Lower lobe of right lung (tissue), 2 donors: ENCODE measurements at regions not wholly inside any gene's neighbourhood (a gene's known extent, or its start where the extent isn't known, plus 50 kb on each side); places are given as distances from the start of the nearest gene placed in this dataset.

Source experiments
- ATAC-seq, 2 donors: fragments of 200-7000 bp; cut with Tn5 transposase; one replicate each; pipeline ENCODE4 v1.9.1; 2020 to 2022; ENCODE audit warnings: mild to moderate bottlenecking in 2 of 2, moderate library complexity in 2 of 2
- DNase-seq: peaks from one replicate; pipeline ENCODE4 v3.0.0-alpha.2; 2020
- H3K27ac ChIP-seq: fragments of 200-600 bp; one replicate; pipeline ENCODE4 v1.8.0; 2022
- H3K27me3 ChIP-seq: fragments of 200-600 bp; one replicate; pipeline ENCODE4 v1.8.0; 2022; ENCODE audit warnings: low read depth
- H3K36me3 ChIP-seq: fragments of 200-600 bp; one replicate; pipeline ENCODE4 v1.8.0; 2022; ENCODE audit warnings: mild to moderate bottlenecking
- H3K4me1 ChIP-seq: fragments of 200-600 bp; one replicate; pipeline ENCODE4 v1.8.0; 2022
- H3K4me3 ChIP-seq: fragments of 200-600 bp; one replicate; pipeline ENCODE4 v1.8.0; 2022; ENCODE audit warnings: mild to moderate bottlenecking
- H3K9me3 ChIP-seq: fragments of 200-600 bp; one replicate; pipeline ENCODE4 v1.8.0; 2022
- intact Hi-C: fragments of 100-400 bp; cut with DNase I; formaldehyde crosslinking; loops from one replicate; pipeline ENCODE4 v1.11.0; 2022
- TF ChIP-seq, protein P1 (sequence below): fragments of 200-600 bp; IDR thresholded peaks from one replicate; pipeline ENCODE4 v1.8.0; 2022; ENCODE audit warnings: antibody characterized with exemption, mild to moderate bottlenecking
- donor health status: DM: no; HTN: yes; CAD: no; lungs with severe emphysema.

DNA sequence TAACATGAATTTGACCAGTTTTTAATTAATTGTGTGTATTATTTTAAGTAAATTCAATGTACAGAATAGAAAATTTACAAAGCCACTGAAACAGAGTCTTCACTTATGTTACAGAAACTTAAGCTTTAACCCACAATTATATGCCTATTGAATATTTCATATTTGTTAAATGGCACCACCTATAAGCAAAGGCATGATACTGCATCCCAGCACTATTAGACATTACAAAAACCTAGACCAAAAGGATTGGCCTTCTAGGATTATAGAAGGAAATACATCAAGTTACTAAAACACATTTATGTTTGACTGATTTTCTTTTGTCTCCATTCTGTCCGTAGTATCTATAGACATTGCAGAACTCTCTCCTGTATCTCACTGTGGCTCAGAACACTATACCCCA, 578.1 kb downstream of the AJAP1 start:
- no peaks in the 10 kb centered on the region for H3K4me1 ChIP-seq
- TF ChIP-seq, protein P1, sequence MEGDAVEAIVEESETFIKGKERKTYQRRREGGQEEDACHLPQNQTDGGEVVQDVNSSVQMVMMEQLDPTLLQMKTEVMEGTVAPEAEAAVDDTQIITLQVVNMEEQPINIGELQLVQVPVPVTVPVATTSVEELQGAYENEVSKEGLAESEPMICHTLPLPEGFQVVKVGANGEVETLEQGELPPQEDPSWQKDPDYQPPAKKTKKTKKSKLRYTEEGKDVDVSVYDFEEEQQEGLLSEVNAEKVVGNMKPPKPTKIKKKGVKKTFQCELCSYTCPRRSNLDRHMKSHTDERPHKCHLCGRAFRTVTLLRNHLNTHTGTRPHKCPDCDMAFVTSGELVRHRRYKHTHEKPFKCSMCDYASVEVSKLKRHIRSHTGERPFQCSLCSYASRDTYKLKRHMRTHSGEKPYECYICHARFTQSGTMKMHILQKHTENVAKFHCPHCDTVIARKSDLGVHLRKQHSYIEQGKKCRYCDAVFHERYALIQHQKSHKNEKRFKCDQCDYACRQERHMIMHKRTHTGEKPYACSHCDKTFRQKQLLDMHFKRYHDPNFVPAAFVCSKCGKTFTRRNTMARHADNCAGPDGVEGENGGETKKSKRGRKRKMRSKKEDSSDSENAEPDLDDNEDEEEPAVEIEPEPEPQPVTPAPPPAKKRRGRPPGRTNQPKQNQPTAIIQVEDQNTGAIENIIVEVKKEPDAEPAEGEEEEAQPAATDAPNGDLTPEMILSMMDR: no peak
- no peaks in the 10 kb centered on the region for H3K36me3 ChIP-seq
- intact Hi-C loops: no loop called here
- ATAC-seq: no peak
- H3K9me3 ChIP-seq: no peaks in the 10 kb centered on the region
- DNase-seq: no peak
- H3K27me3 ChIP-seq: peaks cover 15% of the 10 kb centered on the region
- no peak overlapping the region for H3K27ac ChIP-seq
- no peak overlapping the region for H3K4me3 ChIP-seq

DNA sequence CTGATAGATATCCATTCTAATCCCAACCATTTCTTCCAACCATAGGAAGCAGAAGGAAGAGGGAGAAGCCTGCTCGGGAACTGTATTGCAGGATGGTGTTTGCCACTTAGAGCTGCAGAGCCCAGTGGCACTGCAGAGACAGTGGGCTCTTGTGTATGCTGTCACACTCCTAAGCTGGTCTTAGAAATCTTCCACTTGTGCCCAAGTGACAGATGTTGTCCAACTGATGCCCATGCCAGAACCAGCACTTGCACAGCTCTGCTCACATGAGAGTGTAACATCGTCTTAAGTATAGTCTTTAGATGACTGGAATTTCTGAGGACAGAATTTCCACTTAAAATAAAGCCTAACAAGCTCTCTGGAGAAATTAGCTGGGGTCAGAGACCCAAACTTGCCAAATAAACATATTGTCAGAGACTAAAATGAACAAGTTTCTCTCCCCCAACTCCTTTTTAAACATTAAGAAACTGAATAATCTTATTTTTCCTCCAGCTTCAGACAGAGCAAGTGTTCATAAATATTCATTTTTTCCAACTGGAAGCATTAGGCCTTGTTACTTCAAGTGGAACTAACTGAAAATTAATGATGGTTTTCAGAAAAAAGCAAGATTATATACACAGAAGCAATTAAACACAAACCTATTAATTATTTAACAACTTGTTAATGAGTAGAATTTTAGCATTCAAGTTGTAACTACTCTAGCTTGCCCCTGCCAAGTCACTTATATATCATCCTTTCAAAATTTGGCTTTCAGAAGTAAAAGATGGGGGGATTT, 577.3 kb downstream of the AJAP1 start:
- H3K36me3 ChIP-seq: no peaks in the 10 kb centered on the region
- TF ChIP-seq, protein P1: no peak
- no peaks in the 10 kb centered on the region for H3K9me3 ChIP-seq
- H3K4me1 ChIP-seq: no peaks in the 10 kb centered on the region
- ATAC-seq: no peak
- DNase-seq: no peak
- H3K27me3 ChIP-seq: peaks cover 21% of the 10 kb centered on the region
- no peak overlapping the region for H3K4me3 ChIP-seq
- intact Hi-C loops: no loop called here
- no peak overlapping the region for H3K27ac ChIP-seq

DNA sequence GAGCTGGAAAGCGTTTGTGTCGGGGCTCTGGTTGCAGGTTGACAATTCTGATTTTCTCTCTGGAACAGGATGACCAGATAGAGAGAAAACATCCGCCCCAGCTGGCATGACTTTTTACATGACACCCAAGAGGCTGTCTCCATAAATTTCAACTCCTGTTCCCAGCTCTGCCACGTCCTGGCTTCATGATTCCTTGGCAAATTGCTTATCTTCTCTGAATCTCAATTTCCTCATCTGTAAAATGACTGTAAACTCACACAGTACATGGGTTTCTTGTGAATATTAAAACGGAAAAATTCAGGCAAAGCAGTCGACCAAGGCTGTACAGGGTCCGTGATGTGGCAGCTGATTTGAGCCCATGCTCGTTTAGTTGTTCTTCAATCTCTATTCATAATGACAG, 572.7 kb downstream of the AJAP1 start:
- H3K27me3 ChIP-seq: peaks cover 22% of the 10 kb centered on the region
- H3K4me1 ChIP-seq: no peaks in the 10 kb centered on the region
- DNase-seq (no peak), ATAC-seq (no peak)
- no peaks in the 10 kb centered on the region for H3K9me3 ChIP-seq
- TF ChIP-seq, protein P1: no peak
- intact Hi-C loops: no loop called here
- H3K36me3 ChIP-seq: no peaks in the 10 kb centered on the region
- H3K27ac ChIP-seq: no peak overlapping the region
- H3K4me3 ChIP-seq: no peak overlapping the region

DNA sequence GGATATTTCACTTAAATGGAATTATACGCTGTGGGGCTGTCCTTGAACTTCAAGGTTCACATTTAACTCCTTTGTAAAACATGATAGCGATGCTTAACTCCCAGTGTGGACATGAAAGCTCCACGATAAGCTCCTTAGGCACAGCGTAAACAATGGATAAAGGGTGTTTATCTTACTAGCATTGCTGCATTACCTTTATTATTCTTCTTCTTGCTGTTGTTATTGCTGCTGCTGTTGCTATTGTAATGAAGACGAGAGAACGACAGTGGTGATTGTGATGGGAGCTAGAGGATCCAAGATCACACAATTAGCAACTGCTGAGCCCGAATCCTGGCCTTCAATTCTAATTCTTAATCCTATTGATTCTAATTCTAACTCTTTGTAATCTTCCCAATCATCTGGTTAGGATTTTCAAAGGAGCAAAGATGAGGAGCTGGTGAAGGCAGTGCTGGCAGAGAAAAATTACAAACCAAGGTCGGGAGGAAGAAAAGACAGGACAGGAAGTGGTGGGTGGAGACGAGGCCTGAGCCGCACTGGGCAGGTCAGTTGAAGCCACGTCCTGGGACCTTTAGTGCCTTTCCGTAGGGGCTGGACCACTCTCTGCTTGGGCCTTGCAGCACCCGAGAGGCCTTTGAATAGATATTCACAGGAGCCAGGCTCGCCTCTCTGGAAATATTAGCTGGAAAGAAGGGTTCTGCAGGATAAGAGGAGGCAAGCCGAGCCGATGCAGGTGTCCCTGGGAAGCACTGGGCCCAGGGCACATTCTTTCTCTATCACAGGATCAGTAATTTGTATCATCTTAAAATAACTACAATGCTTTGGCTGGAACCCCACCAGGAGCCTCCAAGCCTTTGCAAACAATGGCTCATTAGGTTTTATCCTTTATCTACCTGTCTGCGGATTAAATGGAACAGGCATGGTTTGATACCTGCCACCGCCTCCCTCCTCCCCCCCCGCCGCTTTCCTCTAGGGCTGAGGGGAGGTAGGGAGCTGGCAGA, 571.6 kb downstream of the AJAP1 start:
- H3K27me3 ChIP-seq: peaks cover 22% of the 10 kb centered on the region
- DNase-seq (no peak), ATAC-seq (no peak)
- H3K36me3 ChIP-seq: no peaks in the 10 kb centered on the region
- no peak overlapping the region for H3K27ac ChIP-seq
- intact Hi-C loops: no loop called here
- TF ChIP-seq, protein P1: no peak
- no peaks in the 10 kb centered on the region for H3K4me1 ChIP-seq
- H3K4me3 ChIP-seq: no peak overlapping the region
- no peaks in the 10 kb centered on the region for H3K9me3 ChIP-seq

DNA sequence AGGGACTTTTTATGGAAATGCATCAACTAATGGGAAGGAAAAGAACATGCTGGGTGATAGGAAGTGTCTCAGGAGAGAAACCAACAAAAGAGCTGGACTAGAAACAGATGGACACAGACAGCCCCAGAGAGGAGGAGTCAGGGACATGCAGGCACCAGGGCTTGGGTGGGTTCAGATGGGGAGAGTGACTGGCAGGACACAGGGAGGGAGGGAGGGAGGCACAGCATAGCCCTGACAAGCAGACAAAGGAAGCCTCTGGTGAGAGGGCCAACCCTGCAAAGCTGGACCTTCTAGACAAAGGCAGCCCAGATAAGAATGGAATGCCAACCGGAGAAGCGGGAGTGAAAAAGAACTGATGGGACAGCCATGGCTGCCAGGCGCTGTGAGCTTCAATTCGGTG, 568.8 kb downstream of the AJAP1 start:
- intact Hi-C loops: no loop called here
- DNase-seq: no peak
- Histone ChIP-seq H3K27ac (no peak overlapping the region), H3K9me3 (no peaks in the 10 kb centered on the region), H3K4me3 (no peak overlapping the region), H3K27me3 (peaks cover 20% of the 10 kb centered on the region), H3K36me3 (no peaks in the 10 kb centered on the region), H3K4me1 (no peaks in the 10 kb centered on the region)
- TF ChIP-seq, protein P1: no peak
- no peak for ATAC-seq
